ENCODE measurements at regions not wholly inside any gene's neighbourhood (a gene's known extent, or its start where the extent isn't known, plus 50 kb on each side); places are given as distances from the start of the nearest gene placed in this dataset.

- no peak overlapping the region for H3K27ac ChIP-seq
- no peak for TF ChIP-seq CTCF (conservative IDR thresholded peaks at IDR 0.05; ENCODE audit: low read depth)
- CTCF ChIA-PET, result no interaction called here
- DNase-seq (ENCODE audit: low spot score), result no peak
- POLR2A ChIA-PET (ENCODE audit: low non-redundant PET), result no interaction called here
Observed at GRCh38 chr7:12091231-12091630, 119.9 kb upstream of the TMEM106B start.

DNA sequence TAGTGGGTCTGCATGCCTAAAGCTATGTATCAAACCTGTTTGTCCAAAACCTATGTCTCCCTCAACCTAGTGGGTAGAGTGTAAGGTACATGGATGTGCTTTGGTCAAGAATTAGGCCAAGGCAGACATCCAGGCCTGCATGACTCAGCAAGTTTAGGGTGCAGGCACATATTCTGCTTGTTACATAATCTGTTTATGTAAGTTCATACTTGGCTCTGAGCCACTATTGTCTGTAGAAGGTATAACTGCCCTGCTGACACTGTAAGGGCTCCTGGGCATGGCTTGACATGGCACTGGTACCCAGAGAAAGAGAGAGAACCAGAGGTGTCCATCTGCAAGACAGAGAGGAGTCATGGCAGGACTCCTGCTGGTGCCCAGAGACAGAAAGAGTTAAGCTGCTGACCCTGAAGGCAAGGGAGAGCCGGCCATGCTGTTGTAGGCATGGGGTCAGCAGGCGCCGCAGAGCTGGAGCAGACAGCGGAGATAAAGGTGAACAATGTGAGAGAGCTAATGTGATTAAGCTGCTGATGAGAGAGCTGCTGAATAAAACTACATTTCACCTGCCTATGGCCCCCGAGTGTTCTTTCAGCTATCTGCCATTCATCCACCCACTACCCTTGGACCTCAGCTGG, 118.5 kb upstream of the TMEM106B start:
- no peak overlapping the region for H3K27ac ChIP-seq
- POLR2A ChIA-PET (ENCODE audit: low non-redundant PET), result no interaction called here
- CTCF ChIA-PET, result no interaction called here
- TF ChIP-seq CTCF (conservative IDR thresholded peaks at IDR 0.05; ENCODE audit: low read depth), result no peak
- no peak for DNase-seq (ENCODE audit: low spot score)

DNA sequence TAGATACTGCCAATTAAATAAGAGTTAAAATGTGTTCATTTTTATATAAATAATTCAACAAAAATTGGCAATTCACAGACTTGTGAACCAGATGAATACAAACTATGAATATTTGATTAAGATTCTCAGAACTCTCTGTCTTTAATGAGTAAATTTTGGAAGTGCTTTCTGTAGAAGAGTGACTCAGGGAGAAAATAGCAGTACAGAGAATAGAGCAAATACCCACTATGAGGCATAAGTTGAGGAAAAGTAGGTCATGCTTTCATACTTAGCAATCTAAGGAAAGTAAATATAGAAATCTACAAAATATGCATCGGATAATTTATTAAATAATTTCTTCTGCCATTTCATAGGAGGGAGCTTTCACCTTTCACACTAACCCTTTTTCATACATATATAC, 117.7 kb upstream of the TMEM106B start:
- H3K27ac ChIP-seq, result no peak overlapping the region
- no peak for DNase-seq (ENCODE audit: low spot score)
- TF ChIP-seq CTCF (conservative IDR thresholded peaks at IDR 0.05; ENCODE audit: low read depth), result no peak
- ChIA-PET POLR2A (ENCODE audit: low non-redundant PET) (no interaction called here), CTCF (no interaction called here)

DNA sequence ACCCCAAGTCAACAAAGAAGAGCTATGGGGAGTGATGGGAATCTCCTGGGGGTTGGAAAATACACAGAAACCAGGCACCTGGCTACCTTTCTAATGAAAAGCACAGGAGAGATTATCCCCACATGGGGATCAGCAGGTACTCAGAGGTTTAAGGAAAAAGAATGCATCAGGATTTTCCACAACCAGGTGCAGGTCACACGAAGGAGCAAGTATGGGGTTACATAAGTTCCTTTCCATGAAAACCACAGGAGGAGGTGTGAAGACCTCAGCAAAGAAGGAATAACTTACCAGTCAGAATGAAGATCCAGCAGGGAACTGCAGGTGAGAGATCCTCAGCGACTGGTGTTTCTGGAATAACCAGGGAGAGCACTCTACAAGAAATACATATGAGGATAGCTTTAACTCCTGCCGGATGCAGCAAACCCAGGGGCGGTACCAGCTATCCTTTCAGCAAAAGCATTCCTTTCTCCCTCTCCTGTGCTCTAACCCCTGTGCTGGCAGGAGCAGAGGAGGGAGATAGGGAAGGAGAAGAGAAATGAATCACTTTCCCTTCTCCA, 116.7 kb upstream of the TMEM106B start:
- no peak overlapping the region for H3K27ac ChIP-seq
- POLR2A ChIA-PET (ENCODE audit: low non-redundant PET), result no interaction called here
- TF ChIP-seq CTCF (conservative IDR thresholded peaks at IDR 0.05; ENCODE audit: low read depth), result no peak
- CTCF ChIA-PET, result no interaction called here
- DNase-seq (ENCODE audit: low spot score), result no peak

DNA sequence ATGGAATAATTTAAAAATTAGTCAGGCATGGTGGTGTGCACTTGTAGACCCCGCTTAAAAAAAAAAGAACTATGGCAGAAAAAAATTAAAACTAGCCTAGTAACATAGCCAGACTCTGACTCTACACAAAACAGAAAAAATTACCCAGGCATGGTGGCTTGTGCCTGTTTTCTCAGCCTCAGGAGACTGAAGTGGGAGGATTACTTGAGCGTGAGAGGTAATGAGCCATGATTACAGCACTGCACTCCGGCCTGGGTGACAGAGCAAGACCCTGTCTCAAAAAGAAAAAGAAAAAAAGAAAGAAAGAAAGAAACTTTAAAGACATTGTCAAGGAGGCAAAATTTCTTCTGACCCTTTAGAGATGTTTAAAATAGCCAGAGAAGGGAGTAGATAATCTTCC, 109.0 kb upstream of the TMEM106B start:
- ChIA-PET CTCF (no interaction called here), POLR2A (ENCODE audit: low non-redundant PET) (no interaction called here)
- no peak overlapping the region for H3K27ac ChIP-seq
- TF ChIP-seq CTCF (conservative IDR thresholded peaks at IDR 0.05; ENCODE audit: low read depth), result no peak
- no peak for DNase-seq (ENCODE audit: low spot score)

GRCh38 chr7:12102527-12102926, 108.6 kb upstream of the TMEM106B start:
- CTCF ChIA-PET, result no interaction called here
- POLR2A ChIA-PET (ENCODE audit: low non-redundant PET), result no interaction called here
- DNase-seq (ENCODE audit: low spot score), result no peak
- TF ChIP-seq CTCF (conservative IDR thresholded peaks at IDR 0.05; ENCODE audit: low read depth), result no peak
- no peak overlapping the region for H3K27ac ChIP-seq
